ENCODE measurements at regions not wholly inside any gene's neighbourhood (a gene's known extent, or its start where the extent isn't known, plus 50 kb on each side); places are given as distances from the start of the nearest gene placed in this dataset.

GRCh38 chr16:59878479-59878878 lies 1144.4 kb upstream of the GOT2 start:
- no peak for TF ChIP-seq CTCF (IDR thresholded peaks at IDR 0.05; ENCODE audit: low read depth, low read length, poor library complexity, severe bottlenecking)
- no peak for TF ChIP-seq EZH2phosphoT487 (IDR thresholded peaks at IDR 0.05; ENCODE audit: borderline replicate concordance, low read length)

Measured in DOHH2 (cell line).